Activated T-cell treated with anti-CD3 and anti-CD28 coated beads for 24 hours (primary cell): ENCODE measurements at regions not wholly inside any gene's neighbourhood (a gene's known extent, or its start where the extent isn't known, plus 50 kb on each side); places are given as distances from the start of the nearest gene placed in this dataset.

Experiments used
- DNase-seq: peaks from one replicate; pipeline ENCODE4 v3.0.0-alpha.2; 2020; ENCODE audit warnings: low read depth

DNA sequence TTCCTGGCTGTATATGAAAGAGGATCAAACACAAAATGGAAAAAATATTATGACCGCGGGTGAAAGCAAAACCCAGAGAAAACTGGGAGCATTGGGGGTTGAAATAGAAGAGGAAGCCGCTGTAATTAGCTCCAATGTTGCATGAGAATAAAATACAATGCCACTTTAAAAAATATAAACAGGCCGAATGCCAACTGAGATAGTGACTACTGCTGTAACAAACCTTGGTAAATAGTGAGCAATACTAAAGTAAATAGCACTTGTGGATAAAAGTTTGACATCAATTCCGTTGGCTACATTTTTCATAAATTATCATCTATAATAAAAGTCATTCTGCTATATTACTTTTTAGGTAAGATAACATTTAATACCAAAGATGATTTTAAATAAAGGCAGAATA, 395.8 kb upstream of the MIR17HG start:
- no peak for DNase-seq

DNA sequence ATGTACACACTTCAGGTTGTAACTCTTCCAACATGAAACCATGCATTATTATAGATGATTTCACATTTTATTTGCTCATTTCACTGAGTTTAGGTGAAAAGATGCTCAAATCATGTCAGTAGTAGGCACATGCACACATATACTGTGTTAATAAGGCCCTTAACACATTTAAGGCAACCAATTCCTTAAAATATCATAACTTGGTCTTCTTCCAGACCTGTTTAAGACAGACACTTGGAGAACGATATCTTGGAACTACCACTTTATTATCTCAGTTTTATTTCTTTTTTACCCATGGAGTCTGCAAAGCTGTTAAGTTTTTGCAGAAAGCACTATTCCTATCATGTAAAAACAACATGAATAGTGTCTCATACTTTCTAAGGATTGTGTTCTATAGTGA, 395.2 kb upstream of the MIR17HG start:
- no peak for DNase-seq

DNA sequence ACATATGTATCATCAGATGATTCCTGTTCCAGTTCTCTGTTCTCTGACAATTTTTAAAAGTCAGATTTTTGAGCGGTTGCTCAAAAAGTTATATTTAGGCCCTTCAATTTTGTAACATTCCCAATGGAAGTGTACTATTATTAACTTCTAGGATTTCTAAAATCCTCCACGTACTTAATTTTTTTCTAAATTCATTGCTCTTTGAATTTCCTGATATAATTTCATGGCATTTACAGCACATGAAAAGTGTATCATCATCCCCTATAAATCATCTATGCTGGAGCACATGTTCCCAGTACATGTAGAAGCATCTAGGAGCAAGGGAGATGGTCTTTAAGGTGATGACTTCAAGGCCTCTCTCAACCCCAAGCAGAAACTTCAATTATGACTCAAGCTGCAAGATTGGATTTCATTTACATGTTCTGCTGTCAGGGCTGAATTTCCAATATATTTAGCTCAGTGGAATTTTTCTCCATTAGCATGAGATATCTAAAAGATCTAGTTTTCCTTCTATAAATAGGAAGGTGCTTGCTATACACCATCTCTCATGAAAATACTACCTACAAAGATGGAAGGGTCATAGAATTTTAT, 392.8 kb upstream of the MIR17HG start:
- DNase-seq, result no peak

DNA sequence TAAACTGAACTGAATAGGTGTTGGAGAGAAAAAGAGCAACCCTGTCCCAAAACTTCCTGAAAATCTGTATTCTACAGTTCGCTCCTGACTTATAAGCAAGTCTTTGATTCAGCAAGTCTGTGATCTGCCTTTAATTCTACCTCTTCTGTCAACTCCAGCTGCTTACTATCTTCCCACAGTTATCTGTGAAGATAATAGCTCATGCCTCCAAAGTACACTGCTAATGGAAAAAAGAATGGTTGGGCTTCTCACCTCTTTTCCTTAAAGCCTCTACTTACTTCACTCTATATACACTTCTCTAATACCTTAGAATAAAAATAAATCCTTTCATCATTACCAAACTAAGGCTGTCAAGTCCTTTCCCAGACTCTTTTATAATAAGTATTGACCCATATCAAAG, 391.5 kb upstream of the MIR17HG start:
- DNase-seq, result no peak

DNA sequence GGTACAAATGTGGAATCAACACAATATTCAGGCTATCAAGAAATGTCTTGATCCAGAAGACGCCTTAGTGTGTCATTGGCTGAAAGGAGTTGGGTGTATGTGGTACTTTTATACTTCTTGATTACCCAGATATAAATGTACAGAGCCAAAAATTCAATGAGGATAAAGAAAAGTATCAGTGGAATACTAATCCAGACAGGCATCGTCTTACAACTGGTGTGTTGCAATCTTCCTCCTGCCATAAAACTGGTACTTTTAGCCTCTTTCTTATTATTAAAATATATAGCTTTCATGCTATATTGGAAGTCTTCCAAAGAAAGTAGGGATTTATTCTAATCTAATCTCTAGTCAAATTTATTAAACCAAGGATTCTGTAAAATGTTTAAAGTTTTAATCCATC, 388.6 kb upstream of the MIR17HG start:
- no peak for DNase-seq

DNA sequence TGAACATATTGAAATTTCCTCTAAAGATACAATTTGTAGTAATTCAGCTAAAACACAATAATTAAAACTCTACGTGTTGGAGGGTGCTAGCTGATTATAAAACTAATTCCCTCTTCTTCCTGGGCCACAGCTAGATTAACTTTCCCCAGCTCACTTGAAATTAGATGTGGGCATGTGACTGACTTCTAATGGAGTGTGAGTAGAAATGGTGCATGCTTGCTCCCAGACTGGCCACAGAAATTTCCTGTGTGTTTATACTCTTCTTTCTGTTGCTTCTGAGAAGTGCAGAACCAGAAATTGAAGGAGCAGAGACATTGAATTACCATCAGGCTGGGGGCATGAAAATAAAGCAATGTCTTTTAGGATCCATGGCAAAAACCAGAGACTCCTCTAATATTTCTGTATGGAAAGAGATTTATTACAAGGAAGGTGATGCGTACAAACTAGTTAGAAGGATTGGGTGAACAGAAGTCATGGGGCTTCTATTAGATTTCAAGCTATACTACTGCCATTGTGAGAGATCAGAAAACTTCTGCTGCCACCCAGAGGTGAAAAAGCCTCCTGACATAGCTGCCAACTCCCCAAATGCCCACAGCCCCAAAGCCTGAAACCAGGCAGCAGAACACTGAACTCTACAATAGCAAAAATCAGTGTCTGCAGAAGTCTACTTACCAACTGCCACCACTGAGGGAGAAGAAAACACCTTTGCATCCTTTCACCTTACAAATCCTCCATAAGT, 379.2 kb upstream of the MIR17HG start:
- no peak for DNase-seq

DNA sequence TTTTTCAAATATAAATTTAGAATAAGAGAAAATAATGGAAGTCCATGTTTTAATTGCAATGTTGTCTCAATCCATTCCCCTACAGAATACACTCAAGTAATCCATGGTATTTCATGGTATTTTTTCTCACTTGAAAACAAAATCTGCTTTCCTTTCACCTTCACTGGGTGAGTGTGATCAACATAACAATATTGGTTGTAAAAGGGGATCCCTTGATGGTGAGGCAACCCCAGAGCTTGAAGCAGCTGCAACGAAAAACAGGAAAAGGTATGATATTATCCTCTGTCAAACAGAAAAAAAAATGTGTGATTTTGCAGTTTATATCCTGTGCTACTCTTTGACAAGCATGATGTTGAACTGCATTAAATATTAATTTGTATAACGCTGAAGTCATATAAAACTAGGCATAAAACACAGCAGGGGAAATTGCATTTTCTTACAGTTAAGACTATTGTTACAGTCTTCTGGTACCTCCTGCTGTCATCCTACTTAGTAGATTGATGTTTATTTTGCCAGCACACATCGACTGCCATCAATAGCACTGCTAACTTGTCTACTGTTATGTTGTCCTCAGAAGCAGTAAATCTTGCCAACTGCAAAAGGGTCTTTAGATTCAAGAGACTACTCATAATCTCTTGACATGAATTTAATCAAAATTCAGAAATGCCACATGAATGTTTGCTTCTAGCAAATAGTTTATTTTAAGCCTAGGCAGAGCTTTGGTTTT, 373.1 kb upstream of the MIR17HG start:
- DNase-seq, result no peak

DNA sequence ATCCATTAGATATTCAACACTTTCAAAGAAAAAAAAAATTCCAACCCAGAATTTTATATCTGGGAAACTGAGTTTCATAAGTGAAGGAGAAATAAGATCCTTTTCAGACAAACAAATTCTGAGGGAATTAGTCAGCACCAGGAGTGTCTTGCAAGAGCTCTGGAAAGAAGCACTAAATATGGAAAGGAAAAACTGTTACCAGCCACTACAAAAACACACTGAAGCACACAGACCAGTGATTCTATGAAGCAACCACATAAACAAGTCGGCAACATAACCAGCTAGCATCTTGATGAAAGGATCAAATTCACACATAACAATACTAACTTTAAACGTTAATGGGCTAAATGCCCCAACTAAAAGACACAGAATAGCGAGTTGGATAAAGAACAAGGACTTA, 368.4 kb upstream of the MIR17HG start:
- DNase-seq, result no peak

DNA sequence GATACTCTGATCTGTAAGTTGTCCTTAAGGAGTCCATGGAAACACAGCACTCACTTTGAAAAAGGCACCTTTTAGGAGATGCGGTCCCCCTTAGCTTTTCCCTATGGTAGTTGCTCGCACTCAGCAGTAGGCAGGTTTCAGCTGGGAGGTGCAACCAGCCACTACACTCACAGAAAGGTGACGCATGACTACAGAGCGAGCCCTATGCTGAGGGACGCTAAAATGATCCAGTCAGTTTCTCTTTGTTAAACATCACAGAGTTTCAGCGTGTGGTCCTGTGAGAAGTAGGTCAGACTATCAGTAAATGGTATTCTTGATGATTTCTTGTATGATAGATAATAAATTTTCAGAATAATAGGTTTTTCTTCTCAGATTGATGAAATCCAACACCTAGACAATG, 362.7 kb upstream of the MIR17HG start:
- no peak for DNase-seq

DNA sequence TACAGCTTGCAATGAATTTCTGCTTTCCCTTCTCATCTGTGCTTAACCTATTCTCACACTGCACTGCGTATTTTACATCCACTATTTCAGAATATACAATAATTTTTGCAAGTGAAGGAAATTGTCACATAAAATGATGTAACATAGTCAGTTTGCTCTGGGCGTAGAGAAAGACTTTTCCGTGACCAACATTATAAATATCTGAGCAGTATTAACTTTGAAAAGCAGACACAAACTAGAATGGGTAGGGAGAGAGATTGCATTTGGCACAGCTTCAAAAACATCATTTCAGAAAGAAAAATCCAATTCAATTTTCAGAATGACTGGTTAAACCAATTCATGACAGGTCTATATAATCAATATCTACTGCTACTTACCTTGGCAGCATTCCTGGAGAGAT, 352.5 kb upstream of the MIR17HG start:
- DNase-seq, result no peak

DNA sequence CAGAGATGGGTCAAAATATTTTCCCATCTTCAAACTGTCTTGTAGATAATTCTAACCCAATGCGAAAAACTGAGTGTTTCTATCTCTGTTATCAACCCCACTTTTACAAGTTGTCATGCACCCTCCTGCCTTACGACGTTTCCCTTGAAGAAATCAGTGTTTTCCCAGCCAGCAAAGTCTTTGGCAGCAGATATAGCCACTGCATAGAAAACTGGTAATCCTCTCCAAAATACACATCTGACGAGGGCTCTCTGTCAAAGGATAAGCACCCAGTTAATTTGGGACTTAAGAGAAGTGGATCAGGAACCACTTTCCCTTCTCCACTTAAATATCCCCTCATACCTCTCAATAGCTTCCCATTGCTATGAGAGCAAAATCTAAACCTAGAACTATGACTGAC, 351.9 kb upstream of the MIR17HG start:
- DNase-seq, result no peak

DNA sequence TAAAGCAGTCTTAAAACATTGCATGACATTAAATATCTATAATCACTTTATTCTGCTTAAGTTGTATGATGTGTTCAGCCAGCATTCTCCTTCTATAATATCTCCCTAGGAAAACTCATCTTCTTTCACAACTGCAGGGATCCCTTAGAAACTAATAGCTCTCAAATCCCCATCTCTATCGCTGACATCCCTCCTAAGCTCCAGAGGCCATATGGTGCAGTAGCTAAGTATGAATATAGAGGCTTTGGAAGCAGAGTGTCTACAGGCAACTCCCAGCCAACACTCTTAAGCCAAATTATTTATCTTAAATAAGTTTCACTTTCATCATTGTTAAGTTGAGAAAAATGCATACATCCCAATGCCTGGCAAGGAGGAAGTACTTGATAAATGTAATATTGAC, 349.5 kb upstream of the MIR17HG start:
- no peak for DNase-seq

DNA sequence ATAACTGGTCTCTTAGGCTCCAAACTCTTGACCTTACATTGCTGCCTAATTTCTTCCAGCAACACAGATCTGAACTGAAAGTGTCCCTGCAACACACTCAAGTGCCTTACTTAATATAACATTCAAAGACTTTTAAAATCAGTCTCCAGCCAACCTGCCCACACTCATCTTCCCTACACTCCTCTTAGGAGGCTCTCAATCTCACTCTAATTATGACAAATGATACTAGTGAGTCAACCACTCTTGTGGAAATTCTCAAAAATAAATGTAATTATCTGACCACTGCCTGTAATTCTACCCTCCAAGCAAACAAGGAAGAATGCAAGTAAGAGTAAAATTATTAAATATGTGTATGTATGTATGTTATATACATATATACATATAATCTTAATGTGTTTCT, 348.1 kb upstream of the MIR17HG start:
- no peak for DNase-seq

DNA sequence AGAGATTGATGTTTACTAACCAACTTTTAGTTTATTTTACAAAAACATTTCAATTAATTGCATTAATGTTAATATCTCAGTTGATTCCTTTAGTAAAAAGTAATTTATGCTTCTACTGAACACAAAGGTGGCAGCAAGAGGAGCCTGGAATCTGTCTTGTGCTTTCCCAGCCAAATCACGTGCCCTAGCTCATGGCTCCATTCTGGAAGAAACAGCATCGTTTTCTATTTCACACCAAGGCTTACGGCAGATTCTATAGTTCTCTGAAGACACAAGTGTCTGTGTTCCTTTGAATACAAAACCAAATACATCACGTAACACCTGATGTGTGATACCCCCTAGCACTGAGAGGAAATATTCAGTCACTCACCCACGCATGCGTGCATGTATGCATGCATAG, 346.1 kb upstream of the MIR17HG start:
- DNase-seq, result no peak

DNA sequence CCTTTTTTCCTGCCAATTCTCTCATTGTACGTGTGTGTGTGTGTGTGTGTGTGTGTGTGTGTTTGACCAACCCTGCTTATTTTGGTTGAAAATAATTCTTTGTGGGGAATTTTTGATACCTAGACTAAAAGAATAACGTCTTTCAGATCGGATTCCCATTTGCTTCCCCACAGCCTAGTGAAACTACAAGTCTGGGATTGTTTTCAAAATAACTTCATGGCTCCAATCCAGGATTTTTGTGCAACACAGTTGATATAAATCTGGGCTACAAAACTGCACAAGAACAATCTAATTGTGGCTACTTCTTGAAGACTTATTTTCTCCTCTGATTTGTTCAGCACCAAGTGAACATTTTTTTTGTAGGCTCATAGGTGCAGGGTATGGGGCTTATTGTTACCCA, 332.8 kb upstream of the MIR17HG start:
- no peak for DNase-seq

DNA sequence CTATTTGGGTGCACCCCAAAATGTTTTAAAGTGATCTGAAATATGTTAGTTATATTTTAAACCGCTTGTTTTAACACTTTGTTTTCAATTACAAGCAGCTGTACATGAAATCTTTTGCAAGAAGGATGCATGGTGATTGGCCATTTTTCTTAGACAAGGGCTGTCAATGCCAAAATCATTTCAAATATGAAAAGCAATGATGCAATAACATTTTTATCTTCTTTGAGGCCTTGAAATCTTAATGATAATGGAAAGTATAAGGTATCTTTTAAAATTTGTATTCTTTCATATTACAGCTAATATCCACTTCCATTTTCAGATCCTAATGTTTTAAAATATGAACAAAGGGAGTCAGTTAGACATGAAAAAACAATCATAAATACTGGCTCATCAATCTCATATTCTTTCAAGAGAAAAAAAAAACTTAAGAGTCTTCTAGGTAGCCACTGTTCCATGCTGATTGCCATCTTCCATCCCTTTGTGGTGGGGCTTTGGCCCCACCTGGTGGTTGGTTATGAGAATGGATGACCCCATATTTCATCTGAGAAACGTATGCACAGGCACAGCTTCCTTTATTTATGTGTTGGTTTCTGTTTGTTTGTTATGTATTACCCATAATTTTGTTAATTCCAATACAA, 330.3 kb upstream of the MIR17HG start:
- DNase-seq, result peak; percentile 10

DNA sequence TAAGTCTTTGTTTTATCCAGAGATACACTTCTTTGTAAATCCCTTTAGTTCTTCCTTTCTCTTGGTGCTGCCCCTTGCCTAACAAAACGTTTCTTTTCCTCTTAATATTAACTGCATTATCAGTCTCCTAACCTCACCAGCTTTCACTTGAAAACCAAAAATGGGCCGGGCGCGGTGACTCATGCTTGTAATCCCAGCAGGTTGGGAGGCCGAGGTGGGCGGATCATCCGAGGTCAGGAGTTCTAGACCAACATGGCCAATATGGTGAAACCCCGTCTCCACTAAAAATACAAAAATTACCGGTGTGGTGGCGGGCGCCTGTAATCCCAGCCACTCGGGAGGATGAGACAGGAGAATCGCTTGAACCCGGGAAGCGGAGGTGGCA, 329.8 kb upstream of the MIR17HG start:
- no peak for DNase-seq

DNA sequence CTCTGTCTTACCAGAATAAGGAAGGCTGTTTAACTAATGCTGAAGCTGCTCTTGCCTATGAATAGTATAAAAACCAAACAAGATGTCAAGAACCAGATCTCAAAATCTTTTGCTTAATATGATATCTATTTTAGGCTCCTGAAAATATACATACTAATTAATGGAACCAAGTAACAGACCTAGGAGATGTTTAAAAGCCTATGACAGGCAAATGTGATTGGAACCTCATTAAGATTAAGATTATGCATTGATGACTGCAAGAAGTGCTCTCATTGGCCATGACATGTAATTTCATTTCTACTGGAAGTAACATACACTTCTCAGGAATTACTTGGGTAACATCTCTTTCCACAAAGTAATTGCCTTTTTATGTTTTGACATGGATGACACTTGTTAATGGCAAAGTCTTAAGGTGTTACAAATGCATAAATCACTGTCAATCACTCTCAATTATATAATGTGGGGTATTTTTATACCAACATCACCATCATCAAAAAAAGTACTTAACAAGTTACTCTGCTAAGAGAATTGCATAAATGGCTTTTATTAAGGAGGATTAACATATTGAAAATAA, 326.9 kb upstream of the MIR17HG start:
- DNase-seq, result no peak

DNA sequence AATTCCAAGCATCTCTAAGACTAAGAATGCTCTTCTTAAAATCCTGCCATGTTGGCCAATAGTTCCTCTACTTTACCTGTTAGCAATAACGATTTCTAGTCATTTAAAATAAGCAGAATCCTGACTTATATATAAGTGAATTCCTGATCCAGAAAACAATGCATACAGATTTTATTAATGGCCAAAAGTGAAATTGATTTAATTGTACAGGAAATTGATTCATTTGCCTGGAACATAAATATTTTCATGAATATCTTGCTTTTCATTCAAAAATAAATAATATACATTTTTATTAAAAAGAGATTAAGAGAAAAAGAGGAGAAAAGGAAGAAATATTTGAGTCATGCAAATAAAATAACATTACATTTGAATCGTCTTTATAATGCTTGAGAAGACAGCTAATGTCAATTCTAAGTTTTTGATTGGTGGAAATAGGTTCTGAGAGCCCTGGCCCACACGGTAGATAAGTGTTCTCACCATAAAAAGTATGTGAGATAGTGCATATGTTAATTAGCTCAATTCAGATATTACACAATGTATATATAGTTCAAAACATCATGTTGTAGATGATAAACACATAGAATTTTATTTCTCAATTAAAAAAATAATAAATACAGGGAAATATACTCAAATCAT, 323.2 kb upstream of the MIR17HG start:
- no peak for DNase-seq

DNA sequence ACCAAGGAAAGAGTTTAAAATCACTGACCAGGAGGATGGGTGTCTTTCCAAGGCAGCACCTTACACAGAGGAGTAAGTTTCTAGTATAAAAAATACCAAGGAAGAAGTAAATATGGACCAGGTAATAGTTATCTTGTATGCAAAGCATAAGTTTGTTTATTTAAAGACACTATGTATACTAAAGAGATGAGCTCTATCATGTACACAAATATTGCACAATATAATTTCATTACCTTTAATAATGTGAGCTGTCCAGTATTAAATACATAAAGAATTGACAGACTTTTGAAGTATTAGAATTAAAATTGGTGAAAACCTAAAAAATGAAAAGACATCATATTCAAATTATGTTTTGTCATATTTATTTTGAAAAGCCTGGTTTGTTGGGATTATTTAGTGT, 322.0 kb upstream of the MIR17HG start:
- no peak for DNase-seq

DNA sequence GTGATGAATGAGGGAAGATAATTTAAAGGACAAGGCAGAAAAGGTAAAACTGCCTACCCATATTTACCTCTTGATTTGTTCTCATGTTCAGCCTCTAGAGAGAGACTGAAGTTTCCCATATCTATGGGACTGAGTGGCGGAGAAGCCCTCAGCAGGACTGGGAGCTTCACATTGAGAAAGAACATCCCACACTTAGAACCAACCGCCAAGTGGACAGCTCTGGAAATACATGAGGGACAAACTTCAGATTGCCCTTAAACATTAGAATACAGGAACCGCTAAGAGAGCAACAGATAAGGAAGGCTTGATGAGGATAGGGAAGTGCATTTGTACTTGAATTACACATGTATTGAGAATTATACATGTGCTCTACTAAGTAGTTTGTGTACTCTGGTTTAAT, 316.0 kb upstream of the MIR17HG start:
- DNase-seq, result no peak

DNA sequence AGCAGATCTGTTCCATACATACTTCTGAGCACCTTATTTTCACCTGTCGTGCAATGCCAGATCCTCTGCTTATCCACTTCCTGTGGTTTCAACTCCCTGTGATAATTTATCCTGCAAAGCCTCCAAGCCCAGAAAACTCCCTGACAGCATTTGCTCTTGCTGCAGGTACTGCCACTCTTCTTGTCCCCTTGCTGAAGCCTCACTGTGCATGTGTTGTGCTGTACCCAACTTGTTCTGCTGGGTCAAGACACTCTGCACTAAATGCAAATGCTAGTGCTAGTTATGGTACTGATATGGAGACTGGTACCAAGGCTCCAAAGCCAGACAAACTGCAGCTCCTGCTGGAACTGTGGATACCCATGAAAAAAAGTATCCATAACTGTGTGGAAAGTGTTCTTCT, 315.4 kb upstream of the MIR17HG start:
- no peak for DNase-seq
